Activated CD4-positive, alpha-beta T cell treated with anti-CD3 and anti-CD28 coated beads for 36 hours (primary cell): ENCODE measurements at regions not wholly inside any gene's neighbourhood (a gene's known extent, or its start where the extent isn't known, plus 50 kb on each side); places are given as distances from the start of the nearest gene placed in this dataset.

Experiments used
- ATAC-seq: fragments of 200-7000 bp; cut with Tn5 transposase; one replicate; pipeline ENCODE4 v1.10.0; 2021; ENCODE audit warnings: mild to moderate bottlenecking, moderate library complexity
- CTCF ChIA-PET: fragments of 350-600 bp; sonication (Branson Sonifier 250); formaldehyde crosslinking; loops from one replicate; lab custom pipeline; 2021; ENCODE audit warnings: antibody characterized with exemption; lab: Charles Lee
- POLR2A ChIA-PET: fragments of 350-600 bp; sonication (Branson Sonifier 250); formaldehyde crosslinking; loops from one replicate; lab custom pipeline; 2021; ENCODE audit warnings: antibody characterized with exemption, inconsistent platforms; lab: Charles Lee
- DNase-seq: peaks from one replicate; pipeline ENCODE4 v3.0.0-alpha.2; 2020
- H3K27ac Mint-ChIP-seq: one replicate; pipeline ENCODE4 v1.8.0; 2021; ENCODE audit warnings: mixed read lengths
- H3K27me3 Mint-ChIP-seq: one replicate; pipeline ENCODE4 v1.8.0; 2021; ENCODE audit warnings: mixed read lengths
- H3K36me3 Mint-ChIP-seq: one replicate; pipeline ENCODE4 v1.8.0; 2021; ENCODE audit warnings: low read depth, mixed read lengths
- H3K4me1 Mint-ChIP-seq: one replicate; pipeline ENCODE4 v1.8.0; 2021; ENCODE audit warnings: mixed read lengths
- H3K4me3 Mint-ChIP-seq: one replicate; pipeline ENCODE4 v1.8.0; 2021; ENCODE audit warnings: mild to moderate bottlenecking, moderate library complexity, mixed read lengths
- H3K9me3 Mint-ChIP-seq: one replicate; pipeline ENCODE4 v1.8.0; 2021; ENCODE audit warnings: low read depth, mixed read lengths
- intact Hi-C, 2 experiments: fragments of 100-400 bp; cut with DNase I in 1 of 2; cut with micrococcal nuclease in 1 of 2; formaldehyde crosslinking; loops; one replicate each; pipeline versions ENCODE4 v1.14.2 to v1.15.1; 2022 to 2024; cut with DNase I, micrococcal nuclease

GRCh38 chr6:91482498-91482897 lies 895.6 kb upstream of the MAP3K7 start:
- Mint-ChIP-seq H3K27ac (no peak overlapping the region), H3K4me1 (no peaks in the 10 kb centered on the region), H3K27me3 (no peaks in the 10 kb centered on the region), H3K4me3 (no peak overlapping the region), H3K36me3 (no peaks in the 10 kb centered on the region), H3K9me3 (no peaks in the 10 kb centered on the region)
- ChIA-PET POLR2A (no interaction called here), CTCF (interaction anchor here (0.7 kb wide), 1 partner anchor 19 kb away, joined by 3 read pairs; no protein-coding TSS in a partner anchor)
- DNase-seq (no peak), ATAC-seq (no peak)
- intact Hi-C loops, result no loop called here

- H3K4me1 Mint-ChIP-seq, result no peaks in the 10 kb centered on the region
These were observed 893.5 kb upstream of the MAP3K7 start for GRCh38 chr6:91480402-91480801.

DNA sequence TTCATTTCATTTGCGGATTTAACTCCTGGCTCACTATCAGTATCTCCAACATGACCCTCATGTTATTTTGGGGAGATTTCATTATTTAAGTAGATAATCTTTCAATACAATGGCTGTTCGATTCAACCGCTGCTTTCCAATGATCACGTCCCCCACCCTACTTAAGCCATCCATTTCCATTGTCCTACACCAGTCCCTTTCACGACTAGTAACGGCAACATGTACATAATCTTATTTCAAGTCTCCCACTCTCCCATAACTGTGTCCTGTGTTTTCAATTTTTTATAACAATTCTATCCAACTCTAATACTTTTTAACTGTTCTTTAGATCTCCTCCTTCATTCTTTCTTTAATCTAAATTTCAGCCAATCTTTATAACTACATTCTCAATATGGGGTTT lies 890.8 kb upstream of the MAP3K7 start:
- intact Hi-C loops, result no loop called here
- ChIA-PET CTCF (no interaction called here), POLR2A (no interaction called here)
- no peak overlapping the region for H3K27ac Mint-ChIP-seq
- no peaks in the 10 kb centered on the region for H3K4me1 Mint-ChIP-seq
- DNase-seq (no peak), ATAC-seq (no peak)
- no peaks in the 10 kb centered on the region for H3K36me3 Mint-ChIP-seq
- no peaks in the 10 kb centered on the region for H3K9me3 Mint-ChIP-seq
- no peaks in the 10 kb centered on the region for H3K27me3 Mint-ChIP-seq
- no peak overlapping the region for H3K4me3 Mint-ChIP-seq

More at GRCh38 chr6:91480402-91480801, 893.5 kb upstream of the MAP3K7 start:
- DNase-seq, result no peak
- intact Hi-C loops, result no loop called here
- ChIA-PET CTCF (no interaction called here), POLR2A (no interaction called here)
- H3K4me3 Mint-ChIP-seq, result no peak overlapping the region
- H3K27me3 Mint-ChIP-seq, result no peaks in the 10 kb centered on the region
- no peaks in the 10 kb centered on the region for H3K9me3 Mint-ChIP-seq
- no peaks in the 10 kb centered on the region for H3K36me3 Mint-ChIP-seq
- no peak for ATAC-seq
- no peak overlapping the region for H3K27ac Mint-ChIP-seq

GRCh38 chr6:91476000-91476399 lies 889.1 kb upstream of the MAP3K7 start:
- CTCF ChIA-PET, result no interaction called here
- Mint-ChIP-seq H3K4me1 (no peaks in the 10 kb centered on the region), H3K27ac (no peak overlapping the region), H3K9me3 (no peaks in the 10 kb centered on the region), H3K36me3 (no peaks in the 10 kb centered on the region), H3K4me3 (no peak overlapping the region), H3K27me3 (no peaks in the 10 kb centered on the region)
- ATAC-seq (no peak), DNase-seq (no peak)
- POLR2A ChIA-PET, result no interaction called here
- intact Hi-C loops, result no loop called here

DNA sequence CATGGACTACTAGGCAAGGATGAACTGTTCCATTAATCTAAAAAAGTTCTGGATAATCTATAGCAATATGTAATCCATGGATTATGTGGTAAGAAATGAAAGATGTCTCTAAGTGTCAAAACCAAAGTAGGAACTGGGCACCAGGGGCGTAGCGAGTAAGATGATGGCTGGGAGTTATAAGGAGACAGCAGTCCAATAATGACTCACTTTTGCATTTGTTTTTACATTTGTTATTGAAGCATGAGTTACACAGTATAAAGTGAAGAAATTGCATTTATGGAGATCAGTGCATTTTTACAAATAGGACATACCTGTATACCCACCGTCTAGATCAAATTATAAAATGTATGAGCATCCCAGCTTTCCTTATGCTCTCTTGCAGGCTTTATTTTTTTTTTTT lies 878.5 kb upstream of the MAP3K7 start:
- DNase-seq (no peak), ATAC-seq (no peak)
- ChIA-PET POLR2A (no interaction called here), CTCF (no interaction called here)
- H3K4me1 Mint-ChIP-seq, result no peaks in the 10 kb centered on the region
- H3K9me3 Mint-ChIP-seq, result peaks cover 2% of the 10 kb centered on the region
- no peaks in the 10 kb centered on the region for H3K36me3 Mint-ChIP-seq
- intact Hi-C loops, result no loop called here
- H3K27ac Mint-ChIP-seq, result no peak overlapping the region
- H3K27me3 Mint-ChIP-seq, result no peaks in the 10 kb centered on the region
- no peak overlapping the region for H3K4me3 Mint-ChIP-seq

DNA sequence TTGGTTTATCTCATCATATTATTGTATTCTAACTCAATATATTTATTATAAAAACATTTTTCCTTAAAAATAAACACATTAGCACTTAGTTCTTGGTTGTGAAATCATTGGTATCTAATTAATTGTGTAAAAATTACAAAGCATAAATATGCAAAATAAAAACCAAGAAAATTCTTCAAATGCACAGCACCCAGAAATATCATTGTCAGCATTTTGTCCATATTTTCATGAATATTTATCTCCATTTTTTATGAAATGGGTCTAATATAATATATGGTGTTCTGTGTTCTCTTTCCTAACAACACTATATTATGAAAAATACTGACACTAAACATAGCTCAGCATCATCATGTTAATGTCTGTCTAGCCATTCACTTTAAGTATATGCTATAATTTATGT lies 877.8 kb upstream of the MAP3K7 start:
- POLR2A ChIA-PET, result no interaction called here
- Mint-ChIP-seq H3K27me3 (no peaks in the 10 kb centered on the region), H3K36me3 (no peaks in the 10 kb centered on the region), H3K4me1 (no peaks in the 10 kb centered on the region), H3K9me3 (peaks cover 2% of the 10 kb centered on the region), H3K4me3 (no peak overlapping the region), H3K27ac (no peak overlapping the region)
- CTCF ChIA-PET, result no interaction called here
- intact Hi-C loops, result no loop called here
- DNase-seq, result no peak
- no peak for ATAC-seq

DNA sequence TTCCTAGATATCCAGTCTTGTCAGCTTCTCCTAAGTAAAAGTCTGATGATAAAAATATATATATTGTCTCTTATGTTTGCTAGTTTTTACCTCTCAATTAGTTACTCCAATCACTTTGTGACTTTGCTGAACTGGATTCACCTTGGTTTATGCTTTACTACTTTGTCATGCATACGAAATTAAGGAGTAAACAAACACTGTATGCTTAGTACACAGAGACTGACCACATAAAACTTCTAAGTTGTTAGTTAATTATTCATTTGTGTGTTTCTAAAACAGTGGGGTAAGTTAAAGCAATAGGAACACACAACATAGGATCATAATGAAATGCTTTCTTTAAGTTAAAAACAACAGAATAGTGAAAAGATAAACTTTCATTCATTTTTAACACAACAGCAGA lies 877.3 kb upstream of the MAP3K7 start:
- DNase-seq (no peak), ATAC-seq (no peak)
- Mint-ChIP-seq H3K4me1 (no peaks in the 10 kb centered on the region), H3K27ac (no peak overlapping the region), H3K4me3 (no peak overlapping the region), H3K36me3 (no peaks in the 10 kb centered on the region), H3K9me3 (peaks cover 2% of the 10 kb centered on the region), H3K27me3 (no peaks in the 10 kb centered on the region)
- POLR2A ChIA-PET, result no interaction called here
- intact Hi-C loops, result no loop called here
- CTCF ChIA-PET, result interaction anchor here (0.5 kb wide), 1 partner anchor 18 kb away, joined by 3 read pairs; no protein-coding TSS in a partner anchor

GRCh38 chr6:91462241-91462640 lies 875.4 kb upstream of the MAP3K7 start:
- H3K4me1 Mint-ChIP-seq, result no peaks in the 10 kb centered on the region
- DNase-seq (no peak), ATAC-seq (no peak)
- H3K36me3 Mint-ChIP-seq, result no peaks in the 10 kb centered on the region
- H3K27ac Mint-ChIP-seq, result no peak overlapping the region
- H3K27me3 Mint-ChIP-seq, result no peaks in the 10 kb centered on the region
- CTCF ChIA-PET, result no interaction called here
- POLR2A ChIA-PET, result no interaction called here
- intact Hi-C loops, result no loop called here
- no peak overlapping the region for H3K4me3 Mint-ChIP-seq
- no peaks in the 10 kb centered on the region for H3K9me3 Mint-ChIP-seq

DNA sequence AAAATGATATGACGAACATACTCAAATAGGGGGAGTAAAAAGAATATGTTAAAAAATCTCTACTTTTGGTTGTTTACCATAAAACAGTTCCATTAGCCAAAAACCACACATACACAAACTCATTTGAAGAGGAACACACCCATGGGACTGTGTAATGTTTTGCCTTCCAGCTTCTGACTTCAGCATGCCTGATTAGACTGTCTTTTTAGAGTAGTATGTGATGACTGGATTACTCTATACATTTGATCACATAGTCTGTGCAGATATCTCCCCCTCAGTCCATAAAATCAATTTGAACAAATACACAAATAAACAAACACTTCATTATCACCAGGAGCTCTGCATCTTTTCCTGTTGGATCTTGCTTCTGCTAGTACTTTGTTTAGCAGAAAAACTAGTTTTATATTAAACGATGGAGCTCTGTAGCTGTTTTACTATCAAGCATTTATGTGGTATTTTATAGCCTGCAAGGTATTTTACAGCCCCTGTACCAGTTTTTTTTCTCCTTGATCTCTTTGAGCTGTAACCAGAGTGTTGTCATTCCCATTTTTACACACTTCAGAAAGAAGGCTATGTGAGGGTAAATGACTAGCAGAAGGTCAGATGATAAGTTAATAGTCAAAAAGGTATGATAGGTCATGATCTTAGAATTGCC lies 866.5 kb upstream of the MAP3K7 start:
- POLR2A ChIA-PET, result no interaction called here
- H3K9me3 Mint-ChIP-seq, result no peaks in the 10 kb centered on the region
- DNase-seq (no peak), ATAC-seq (no peak)
- H3K36me3 Mint-ChIP-seq, result no peaks in the 10 kb centered on the region
- no peaks in the 10 kb centered on the region for H3K27me3 Mint-ChIP-seq
- H3K27ac Mint-ChIP-seq, result no peak overlapping the region
- intact Hi-C loops, result no loop called here
- H3K4me1 Mint-ChIP-seq, result no peaks in the 10 kb centered on the region
- CTCF ChIA-PET, result no interaction called here
- H3K4me3 Mint-ChIP-seq, result no peak overlapping the region

- Mint-ChIP-seq H3K4me3 (no peak overlapping the region), H3K4me1 (no peaks in the 10 kb centered on the region), H3K9me3 (no peaks in the 10 kb centered on the region), H3K27ac (no peak overlapping the region), H3K27me3 (no peaks in the 10 kb centered on the region), H3K36me3 (no peaks in the 10 kb centered on the region)
- CTCF ChIA-PET, result no interaction called here
- DNase-seq, result no peak
- intact Hi-C loops, result no loop called here
- POLR2A ChIA-PET, result no interaction called here
- ATAC-seq, result no peak
These were observed 862.7 kb upstream of the MAP3K7 start for GRCh38 chr6:91449539-91449938.

GRCh38 chr6:91447530-91448254 lies 860.8 kb upstream of the MAP3K7 start:
- Mint-ChIP-seq H3K4me3 (no peak overlapping the region), H3K27ac (no peak overlapping the region), H3K27me3 (no peaks in the 10 kb centered on the region), H3K36me3 (no peaks in the 10 kb centered on the region), H3K9me3 (no peaks in the 10 kb centered on the region), H3K4me1 (no peaks in the 10 kb centered on the region)
- POLR2A ChIA-PET, result no interaction called here
- ATAC-seq (no peak), DNase-seq (no peak)
- intact Hi-C loops, result no loop called here
- CTCF ChIA-PET, result interaction anchor here (0.7 kb wide), 1 partner anchor 93 kb away, joined by 3 read pairs; no protein-coding TSS in a partner anchor

- DNase-seq (no peak), ATAC-seq (no peak)
- ChIA-PET POLR2A (no interaction called here), CTCF (interaction anchor here (0.7 kb wide), 1 partner anchor 92 kb away, joined by 3 read pairs; no protein-coding TSS in a partner anchor)
- intact Hi-C loops, result no loop called here
- Mint-ChIP-seq H3K27me3 (no peaks in the 10 kb centered on the region), H3K4me1 (no peaks in the 10 kb centered on the region), H3K9me3 (no peaks in the 10 kb centered on the region), H3K36me3 (no peaks in the 10 kb centered on the region), H3K27ac (no peak overlapping the region), H3K4me3 (no peak overlapping the region)
These were observed 860.2 kb upstream of the MAP3K7 start for GRCh38 chr6:91447081-91447480.
